ENCODE measurements at regions not wholly inside any gene's neighbourhood (a gene's known extent, or its start where the extent isn't known, plus 50 kb on each side); places are given as distances from the start of the nearest gene placed in this dataset.

- no peak overlapping the region for H3K27ac ChIP-seq (ENCODE audit: low read depth in 2 of 2, low read length in 1 of 2)
- no peaks in the 10 kb centered on the region for H3K36me3 ChIP-seq (replicated peaks in 1 of 2; ENCODE audit: control insufficient read depth in 1 of 2, insufficient read depth in 2 of 2, low read length in 1 of 2)
- no peaks in the 10 kb centered on the region for H3K79me2 ChIP-seq (ENCODE audit: insufficient read depth)
- no peak for DNase-seq
- H3F3A ChIP-seq (replicated peaks; ENCODE audit: insufficient read depth), result no peaks in the 10 kb centered on the region
- ChIA-PET CTCF (no interaction called here), POLR2A (no interaction called here)
- no peak for TF ChIP-seq MXI1 (IDR thresholded peaks at IDR 0.05; ENCODE audit: low read depth, low read length)
- no peak for TF ChIP-seq TCF12 (IDR thresholded peaks at IDR 0.05)
- TF ChIP-seq PBX3 (IDR thresholded peaks at IDR 0.05), result no peak
- no peak for TF ChIP-seq YY1 (IDR thresholded peaks at IDR 0.05; ENCODE audit: low read depth)
- TF ChIP-seq TEAD4 (IDR thresholded peaks at IDR 0.05; ENCODE audit: borderline replicate concordance, insufficient read depth), result no peak
- TF ChIP-seq EZH2phosphoT487 (IDR thresholded peaks at IDR 0.05; ENCODE audit: borderline replicate concordance, low read depth), result no peak
- TF ChIP-seq ELF1 (IDR thresholded peaks at IDR 0.05), result no peak
- no peak for TF ChIP-seq RFX5 (IDR thresholded peaks at IDR 0.05; ENCODE audit: low read length)
- TF ChIP-seq REST (IDR thresholded peaks at IDR 0.05; ENCODE audit: low read depth, low read length), result no peak
- no peak for TF ChIP-seq NFIC (IDR thresholded peaks at IDR 0.05; ENCODE audit: borderline replicate concordance)
- no peak for TF ChIP-seq USF2 (IDR thresholded peaks at IDR 0.05; ENCODE audit: borderline replicate concordance, low read depth, low read length)
- no peak for TF ChIP-seq FOXM1 (IDR thresholded peaks at IDR 0.05; ENCODE audit: low read depth)
- no peak for TF ChIP-seq MEF2A (IDR thresholded peaks at IDR 0.05; ENCODE audit: borderline replicate concordance, low read depth)
- no peak for TF ChIP-seq USF1 (IDR thresholded peaks at IDR 0.05; ENCODE audit: borderline replicate concordance, low read depth)
- no peak for TF ChIP-seq GABPA (IDR thresholded peaks at IDR 0.05; ENCODE audit: low read depth)
- TF ChIP-seq IRF3 (IDR thresholded peaks at IDR 0.05; ENCODE audit: low read depth, low read length), result no peak
- TF ChIP-seq POLR2AphosphoS5 (IDR thresholded peaks at IDR 0.05; ENCODE audit: low read depth, low read length), result no peak
- no peak for TF ChIP-seq CTCF (IDR thresholded peaks at IDR 0.05)
- TF ChIP-seq CHD2 (IDR thresholded peaks at IDR 0.05; ENCODE audit: low read length, partially characterized antibody), result no peak
- no peaks in the 10 kb centered on the region for H4K20me1 ChIP-seq (ENCODE audit: insufficient read depth)
- no peaks in the 10 kb centered on the region for H3K9me3 ChIP-seq
- no peak overlapping the region for H3K9ac ChIP-seq
- H3K4me1 ChIP-seq (ENCODE audit: control insufficient read depth in 1 of 2, insufficient read depth in 2 of 2, low read depth in 1 of 2, low read length in 1 of 2), result no peaks in the 10 kb centered on the region
- no peak overlapping the region for H3K4me2 ChIP-seq
- H2AFZ ChIP-seq (ENCODE audit: low read depth), result no peak overlapping the region
- H3K27me3 ChIP-seq (ENCODE audit: insufficient read depth), result no peaks in the 10 kb centered on the region
- H3K4me3 ChIP-seq (ENCODE audit: low read depth in 2 of 2, low read length in 1 of 2), result no peak overlapping the region
- no peaks in the 10 kb centered on the region for H3K9me2 ChIP-seq
- 59% methylated on average over 4 of the region's 11 CpGs for WGBS (ENCODE audit: low lambda C conversion rate)
Measured at GRCh38 chr2:16114070-16114469, 173.7 kb downstream of the MYCN start.
